VCaP (cell line): ENCODE measurements at regions not wholly inside any gene's neighbourhood (a gene's known extent, or its start where the extent isn't known, plus 50 kb on each side); places are given as distances from the start of the nearest gene placed in this dataset.
"Not testable (repeated sequence)": the region's sequence is repeated elsewhere in the genome, so short reads cannot be mapped to it uniquely, and the experiment has no call there.

Source experiments
- H3K27ac ChIP-seq: fragments of 450-650 bp; 2 replicates; pipeline ENCODE4 v1.5.1; 2017
- CTCF ChIP-seq: fragments of 450-650 bp; conservative IDR thresholded peaks from 2 replicates; pipeline ENCODE4 v1.5.1; 2017; ENCODE audit warnings: mild to moderate bottlenecking, moderate library complexity

- no peak overlapping the region for H3K27ac ChIP-seq
- no peak for TF ChIP-seq CTCF
Observed at GRCh38 chrX:147537172-147537571, 374.5 kb upstream of the FMR1 start.

- H3K27ac ChIP-seq, result not testable (repeated sequence)
Observed at GRCh38 chrX:147548023-147548422, 363.7 kb upstream of the FMR1 start.

- TF ChIP-seq CTCF, result peak; percentile 57
Observed at GRCh38 chrX:147550217-147550616, 361.5 kb upstream of the FMR1 start.

GRCh38 chrX:147559191-147559590 lies 352.5 kb upstream of the FMR1 start:
- H3K27ac ChIP-seq, result no peak overlapping the region
- no peak for TF ChIP-seq CTCF

More at GRCh38 chrX:147550217-147550616, 361.5 kb upstream of the FMR1 start:
- H3K27ac ChIP-seq, result no peak overlapping the region

- H3K27ac ChIP-seq, result no peak overlapping the region
- TF ChIP-seq CTCF, result no peak
Observed at GRCh38 chrX:147565237-147565636, 346.5 kb upstream of the FMR1 start.

- no peak overlapping the region for H3K27ac ChIP-seq
- peak; percentile 29; the same call in 1 of the 2 replicates for TF ChIP-seq CTCF
Observed at GRCh38 chrX:147570483-147570882, 341.2 kb upstream of the FMR1 start.

- no peak for TF ChIP-seq CTCF
- H3K27ac ChIP-seq, result no peak overlapping the region
Observed at GRCh38 chrX:147573266-147573665, 338.5 kb upstream of the FMR1 start.

GRCh38 chrX:147602176-147602696 lies 309.5 kb upstream of the FMR1 start:
- peak; percentile 52 for TF ChIP-seq CTCF
- no peak overlapping the region for H3K27ac ChIP-seq
